ENCODE measurements at regions not wholly inside any gene's neighbourhood (a gene's known extent, or its start where the extent isn't known, plus 50 kb on each side); places are given as distances from the start of the nearest gene placed in this dataset.

GRCh38 chr10:109474261-109474660, 449.1 kb downstream of the XPNPEP1 start:
- TF ChIP-seq, protein P1, sequence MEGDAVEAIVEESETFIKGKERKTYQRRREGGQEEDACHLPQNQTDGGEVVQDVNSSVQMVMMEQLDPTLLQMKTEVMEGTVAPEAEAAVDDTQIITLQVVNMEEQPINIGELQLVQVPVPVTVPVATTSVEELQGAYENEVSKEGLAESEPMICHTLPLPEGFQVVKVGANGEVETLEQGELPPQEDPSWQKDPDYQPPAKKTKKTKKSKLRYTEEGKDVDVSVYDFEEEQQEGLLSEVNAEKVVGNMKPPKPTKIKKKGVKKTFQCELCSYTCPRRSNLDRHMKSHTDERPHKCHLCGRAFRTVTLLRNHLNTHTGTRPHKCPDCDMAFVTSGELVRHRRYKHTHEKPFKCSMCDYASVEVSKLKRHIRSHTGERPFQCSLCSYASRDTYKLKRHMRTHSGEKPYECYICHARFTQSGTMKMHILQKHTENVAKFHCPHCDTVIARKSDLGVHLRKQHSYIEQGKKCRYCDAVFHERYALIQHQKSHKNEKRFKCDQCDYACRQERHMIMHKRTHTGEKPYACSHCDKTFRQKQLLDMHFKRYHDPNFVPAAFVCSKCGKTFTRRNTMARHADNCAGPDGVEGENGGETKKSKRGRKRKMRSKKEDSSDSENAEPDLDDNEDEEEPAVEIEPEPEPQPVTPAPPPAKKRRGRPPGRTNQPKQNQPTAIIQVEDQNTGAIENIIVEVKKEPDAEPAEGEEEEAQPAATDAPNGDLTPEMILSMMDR (IDR thresholded peaks at IDR 0.05), result no peak
- no peak for TF ChIP-seq POLR2A (IDR thresholded peaks at IDR 0.05)
- no peak for TF ChIP-seq EP300 (IDR thresholded peaks at IDR 0.05)

Measured in ovary (tissue), 3 donors.